Lung (tissue), 11 donors: ENCODE measurements at regions not wholly inside any gene's neighbourhood (a gene's known extent, or its start where the extent isn't known, plus 50 kb on each side); places are given as distances from the start of the nearest gene placed in this dataset.

Source experiments
- ATAC-seq: fragments of 200-7000 bp; cut with Tn5 transposase; one replicate; pipeline ENCODE4 v1.9.1; 2020; ENCODE audit warnings: moderate number of reproducible peaks; ENCODE audit not compliant: insufficient read depth, low FRiP score
- DNase-seq, 3 donors: peaks; one replicate each; pipeline ENCODE4 v3.0.0-alpha.2; 2013 to 2017
- H3K27ac ChIP-seq, 2 donors: one replicate each; pipeline ENCODE4 v1.5.1; 2013; ENCODE audit warnings: mild to moderate bottlenecking in 2 of 2, moderate library complexity in 2 of 2, control low read depth in 1 of 2, inconsistent platforms in 1 of 2, low read depth in 1 of 2, low read length in 1 of 2
- H3K27me3 ChIP-seq, 3 donors: one replicate each; pipeline ENCODE4 v1.5.1; 2013; ENCODE audit warnings: low read length in 2 of 3; ENCODE audit not compliant: control insufficient read depth in 3 of 3, insufficient read depth in 3 of 3
- H3K36me3 ChIP-seq, 4 donors: one replicate each; pipeline ENCODE4 v1.5.1; 2013; ENCODE audit warnings: low read length in 4 of 4, mild to moderate bottlenecking in 1 of 4, moderate library complexity in 1 of 4; ENCODE audit not compliant: control insufficient read depth in 4 of 4, insufficient read depth in 4 of 4
- H3K4me1 ChIP-seq, 5 donors: one replicate each; pipeline ENCODE4 v1.5.1; 2013; ENCODE audit warnings: low read length in 5 of 5, mild to moderate bottlenecking in 2 of 5, moderate library complexity in 1 of 5; ENCODE audit not compliant: control insufficient read depth in 5 of 5, insufficient read depth in 5 of 5
- H3K4me3 ChIP-seq: one replicate; pipeline ENCODE4 v1.5.1; 2013; ENCODE audit warnings: mild to moderate bottlenecking, control low read depth, moderate library complexity
- H3K9ac ChIP-seq, 2 donors: one replicate each; pipeline ENCODE4 v1.5.1; 2013; ENCODE audit warnings: low read length in 2 of 2, control low read depth in 1 of 2; ENCODE audit not compliant: insufficient read depth in 1 of 2
- H3K9me3 ChIP-seq, 4 donors: one replicate each; pipeline ENCODE4 v1.5.1; 2013; ENCODE audit warnings: low read length in 3 of 4, mild to moderate bottlenecking in 1 of 4, moderate library complexity in 1 of 4; ENCODE audit not compliant: control insufficient read depth in 4 of 4, insufficient read depth in 3 of 4
- WGBS, 2 donors: extraction: QIAGEN DNeasy Blood & Tissue Kit; methylation state at CpG; one replicate each; pipeline ENCODE4 v1.1.7; 2013; 5-methylcytosine and 5-hydroxymethylcytosine counted together
- TF ChIP-seq, protein P1 (sequence below): IDR thresholded peaks from 2 replicates; pipeline ENCODE4 v1.5.1; 2012; ENCODE audit warnings: mild to moderate bottlenecking; ENCODE audit errors: control extremely low read depth, extremely low read depth
- donor health status: control.
- donor health status: control.
- donor health status: Bipolar disorder and iron deficiency.
- donor health status: healthy.
- donor health status: DM: yes; HTN: yes; CAD: no.

- Histone ChIP-seq H3K9ac (no peak overlapping the region), H3K27ac (no peak overlapping the region), H3K9me3 (no peaks in the 10 kb centered on the region), H3K36me3 (no peaks in the 10 kb centered on the region), H3K27me3 (no peaks in the 10 kb centered on the region), H3K4me1 (no peaks in the 10 kb centered on the region), H3K4me3 (no peak overlapping the region)
- ATAC-seq, result no peak
- WGBS, 2 donors, result 91 to 97% methylated on average over 2 of the region's 2 CpGs
- TF ChIP-seq, protein P1, sequence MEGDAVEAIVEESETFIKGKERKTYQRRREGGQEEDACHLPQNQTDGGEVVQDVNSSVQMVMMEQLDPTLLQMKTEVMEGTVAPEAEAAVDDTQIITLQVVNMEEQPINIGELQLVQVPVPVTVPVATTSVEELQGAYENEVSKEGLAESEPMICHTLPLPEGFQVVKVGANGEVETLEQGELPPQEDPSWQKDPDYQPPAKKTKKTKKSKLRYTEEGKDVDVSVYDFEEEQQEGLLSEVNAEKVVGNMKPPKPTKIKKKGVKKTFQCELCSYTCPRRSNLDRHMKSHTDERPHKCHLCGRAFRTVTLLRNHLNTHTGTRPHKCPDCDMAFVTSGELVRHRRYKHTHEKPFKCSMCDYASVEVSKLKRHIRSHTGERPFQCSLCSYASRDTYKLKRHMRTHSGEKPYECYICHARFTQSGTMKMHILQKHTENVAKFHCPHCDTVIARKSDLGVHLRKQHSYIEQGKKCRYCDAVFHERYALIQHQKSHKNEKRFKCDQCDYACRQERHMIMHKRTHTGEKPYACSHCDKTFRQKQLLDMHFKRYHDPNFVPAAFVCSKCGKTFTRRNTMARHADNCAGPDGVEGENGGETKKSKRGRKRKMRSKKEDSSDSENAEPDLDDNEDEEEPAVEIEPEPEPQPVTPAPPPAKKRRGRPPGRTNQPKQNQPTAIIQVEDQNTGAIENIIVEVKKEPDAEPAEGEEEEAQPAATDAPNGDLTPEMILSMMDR, result no peak
- no peak for DNase-seq
These were observed 140.0 kb downstream of the RAB38 start for GRCh38 chr11:88035271-88035670.

GRCh38 chr11:88017666-88018065, 157.6 kb downstream of the RAB38 start:
- 63% methylated on average over 4 of the region's 4 CpGs for WGBS, 2 donors
- no peak overlapping the region for H3K9ac ChIP-seq
- ATAC-seq (no peak), DNase-seq (no peak)
- H3K4me3 ChIP-seq, result no peak overlapping the region
- no peaks in the 10 kb centered on the region for H3K27me3 ChIP-seq
- TF ChIP-seq, protein P1, result no peak
- no peaks in the 10 kb centered on the region for H3K9me3 ChIP-seq
- H3K27ac ChIP-seq, result no peak overlapping the region
- no peaks in the 10 kb centered on the region for H3K4me1 ChIP-seq
- no peaks in the 10 kb centered on the region for H3K36me3 ChIP-seq

GRCh38 chr11:88016392-88017170, 158.7 kb downstream of the RAB38 start:
- WGBS, 2 donors, result 32 to 48% methylated on average over 3 of the region's 3 CpGs
- Histone ChIP-seq H3K4me1 (no peaks in the 10 kb centered on the region), H3K9ac (no peak overlapping the region), H3K9me3 (no peaks in the 10 kb centered on the region), H3K36me3 (no peaks in the 10 kb centered on the region), H3K27me3 (no peaks in the 10 kb centered on the region), H3K27ac (no peak overlapping the region), H3K4me3 (no peak overlapping the region)
- TF ChIP-seq, protein P1, result peak; percentile 54
- ATAC-seq, result peak; percentile 88
- DNase-seq, result peak; percentile 65 to 90 (median 85)

GRCh38 chr11:88015170-88015569, 160.1 kb downstream of the RAB38 start:
- ATAC-seq, result no peak
- Histone ChIP-seq H3K4me3 (no peak overlapping the region), H3K9me3 (no peaks in the 10 kb centered on the region), H3K27me3 (no peaks in the 10 kb centered on the region), H3K9ac (no peak overlapping the region), H3K4me1 (no peaks in the 10 kb centered on the region), H3K27ac (no peak overlapping the region), H3K36me3 (no peaks in the 10 kb centered on the region)
- DNase-seq, result no peak
- TF ChIP-seq, protein P1, result no peak
- 70 to 83% methylated on average over 2 of the region's 2 CpGs for WGBS, 2 donors
